HG03457 (cell line): ENCODE measurements at regions not wholly inside any gene's neighbourhood (a gene's known extent, or its start where the extent isn't known, plus 50 kb on each side); places are given as distances from the start of the nearest gene placed in this dataset.

Experiments used
- ATAC-seq: cut with Tn5 transposase; IDR thresholded peaks from one replicate; pipeline ENCODE4 v1.9.1; 2021; ENCODE audit warnings: moderate number of reproducible peaks; ENCODE audit not compliant: unreplicated experiment

DNA sequence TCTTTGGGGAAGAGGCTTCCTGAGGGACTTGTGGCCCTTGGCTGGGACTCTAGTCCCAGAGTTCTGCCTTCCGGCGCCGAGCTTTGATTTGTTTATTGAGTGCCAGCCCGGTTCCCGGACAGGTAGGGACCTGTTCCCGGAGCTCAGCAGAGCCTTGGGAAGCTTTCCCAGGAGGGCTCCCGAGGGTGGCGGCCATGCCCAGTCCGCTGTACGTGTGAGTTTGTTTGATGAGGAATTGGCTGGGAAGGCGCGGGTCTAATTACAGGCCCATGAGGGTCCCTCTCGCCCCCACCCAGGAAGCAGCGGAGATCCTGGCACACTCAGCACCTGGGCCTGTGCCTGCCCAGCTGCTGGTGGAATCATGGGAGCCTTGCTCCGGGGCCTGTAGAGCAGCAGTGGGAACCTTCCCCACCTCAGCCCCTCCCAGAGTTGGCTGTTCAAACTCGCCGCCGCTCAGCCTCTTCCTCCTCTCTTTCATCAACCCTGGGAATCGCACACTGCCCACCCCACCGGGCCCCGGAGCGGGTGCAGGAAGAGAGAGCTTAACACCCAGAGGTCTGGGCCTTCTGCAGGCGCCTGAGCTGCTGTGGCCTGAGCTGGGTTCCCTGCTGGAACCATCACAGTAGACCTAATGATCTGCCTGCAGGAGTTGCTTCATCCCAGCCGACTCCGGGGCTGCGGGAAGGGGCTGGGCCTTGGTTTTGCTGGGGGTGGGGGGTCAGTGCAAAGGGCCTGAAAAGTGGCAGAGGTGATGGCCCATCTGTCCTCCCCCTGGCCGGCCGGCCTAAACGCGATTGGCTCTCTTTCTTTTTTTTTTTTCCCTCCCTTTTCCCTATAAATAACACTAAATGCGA, 313.7 kb downstream of the SEC14L1 start:
- ATAC-seq = no peak

DNA sequence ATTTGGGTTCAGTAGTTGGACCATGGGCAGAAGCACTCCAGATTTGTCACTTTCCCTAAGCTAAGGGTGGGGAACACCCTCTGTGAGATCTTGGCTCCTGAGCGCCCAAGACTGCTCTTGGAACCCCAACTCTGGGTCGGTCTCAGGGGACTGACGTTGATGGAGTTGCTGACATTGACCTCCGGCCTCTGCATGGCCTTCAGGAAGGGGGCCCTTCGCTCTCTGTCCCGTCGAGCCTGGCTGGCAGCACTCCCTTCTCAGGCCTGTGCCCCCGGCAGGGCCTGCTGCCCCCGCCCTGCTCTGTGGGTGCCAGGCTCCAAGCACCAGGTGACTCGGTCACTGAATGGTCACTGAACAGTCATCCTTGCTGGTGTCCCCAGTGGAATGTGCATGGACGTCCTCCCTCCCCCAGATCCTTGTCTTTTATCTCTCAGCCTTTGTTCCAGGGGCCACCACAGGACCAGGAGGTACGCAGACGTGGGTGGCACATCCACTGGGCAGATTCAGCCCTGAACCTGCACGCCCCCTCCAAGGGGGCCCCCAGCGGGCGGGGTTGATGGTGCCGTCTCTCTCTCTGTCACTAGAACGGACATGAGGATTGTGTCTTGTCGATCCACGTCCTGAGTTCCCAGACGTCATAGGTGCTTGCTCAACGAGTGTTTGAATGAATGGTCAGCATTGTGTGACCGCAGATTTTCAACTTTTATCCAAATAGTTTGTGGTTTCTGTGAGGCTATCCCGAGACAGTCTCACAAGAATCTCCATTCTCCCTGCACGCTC, 314.5 kb downstream of the SEC14L1 start:
- no peak for ATAC-seq

DNA sequence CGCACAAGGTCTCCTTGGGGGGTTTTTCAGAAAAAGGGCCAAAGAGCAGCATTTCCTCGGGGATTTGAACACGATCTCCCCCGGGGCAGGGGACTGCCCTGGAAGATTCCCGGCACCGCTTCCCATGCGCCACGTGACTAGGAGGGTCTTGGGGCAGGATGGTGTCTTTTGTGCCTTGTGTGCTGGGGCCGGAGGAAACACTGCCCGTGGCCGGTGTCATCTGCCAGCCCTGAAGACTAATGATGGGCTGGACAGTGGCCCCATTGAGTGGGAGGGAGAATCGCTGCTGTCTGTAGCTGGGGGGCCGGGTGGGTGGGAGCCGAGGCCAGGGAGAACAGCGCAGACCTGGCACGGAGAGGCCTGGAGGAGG, 315.1 kb downstream of the SEC14L1 start:
- ATAC-seq = no peak

DNA sequence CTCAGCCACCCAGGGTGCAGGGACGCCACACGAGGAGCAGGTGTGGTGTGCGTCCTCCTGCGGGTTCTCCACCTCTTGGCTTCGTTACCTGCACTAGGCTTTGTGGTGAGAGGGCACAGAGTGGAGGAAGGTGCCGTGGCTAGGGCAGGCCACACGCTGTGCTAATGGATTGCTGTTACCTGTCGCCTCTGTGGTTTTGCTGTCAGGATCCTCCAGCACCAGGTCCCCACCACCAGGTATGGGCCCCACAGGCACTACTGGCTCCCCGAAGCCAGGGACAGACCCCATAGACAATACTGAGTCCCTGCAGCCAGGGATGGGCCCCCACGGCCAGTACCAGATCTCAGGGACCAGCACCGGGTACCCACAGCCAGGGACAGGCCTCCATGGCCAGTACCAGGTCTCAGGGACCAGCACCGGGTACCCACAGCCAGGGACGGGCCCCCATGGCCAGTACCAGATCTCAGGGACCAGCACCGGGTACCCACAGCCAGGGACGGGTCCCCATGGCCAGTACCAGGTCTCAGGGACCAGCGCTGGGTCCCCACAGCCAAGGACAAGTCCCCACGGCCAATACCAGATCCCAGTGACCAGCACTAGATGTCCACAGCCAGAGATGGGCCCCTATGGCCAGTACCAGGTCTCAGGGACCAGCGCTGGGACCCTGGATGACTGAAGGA, 315.6 kb downstream of the SEC14L1 start:
- no peak for ATAC-seq

DNA sequence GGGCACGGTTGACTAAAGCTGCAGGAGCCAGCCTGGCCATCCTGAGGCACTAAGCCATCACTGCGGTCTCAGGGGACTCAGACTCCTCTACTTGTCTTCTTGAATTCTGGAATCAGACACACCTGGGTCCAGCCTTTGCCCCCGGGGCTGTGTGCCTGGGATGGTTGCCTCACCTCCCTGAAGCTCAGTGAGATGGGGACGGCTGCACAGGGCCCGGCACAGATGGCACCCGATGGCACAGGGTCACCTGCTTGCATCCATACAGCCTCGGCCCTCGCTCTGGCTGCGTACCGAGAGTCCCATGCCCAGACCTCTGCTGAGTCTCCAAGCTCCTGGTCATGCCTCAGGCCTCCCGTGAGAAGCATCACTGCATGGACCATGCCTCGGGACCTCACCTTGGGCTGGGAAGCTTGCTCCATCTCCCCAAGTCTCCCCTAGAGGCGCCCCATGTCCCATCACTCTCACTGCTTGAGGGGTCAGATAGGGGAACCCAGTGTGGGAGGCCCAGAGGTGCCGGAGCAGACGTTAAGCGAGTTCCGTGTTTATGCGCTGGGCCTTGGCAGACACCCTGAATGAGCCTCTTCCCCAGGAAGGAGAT, 316.3 kb downstream of the SEC14L1 start:
- ATAC-seq = no peak

DNA sequence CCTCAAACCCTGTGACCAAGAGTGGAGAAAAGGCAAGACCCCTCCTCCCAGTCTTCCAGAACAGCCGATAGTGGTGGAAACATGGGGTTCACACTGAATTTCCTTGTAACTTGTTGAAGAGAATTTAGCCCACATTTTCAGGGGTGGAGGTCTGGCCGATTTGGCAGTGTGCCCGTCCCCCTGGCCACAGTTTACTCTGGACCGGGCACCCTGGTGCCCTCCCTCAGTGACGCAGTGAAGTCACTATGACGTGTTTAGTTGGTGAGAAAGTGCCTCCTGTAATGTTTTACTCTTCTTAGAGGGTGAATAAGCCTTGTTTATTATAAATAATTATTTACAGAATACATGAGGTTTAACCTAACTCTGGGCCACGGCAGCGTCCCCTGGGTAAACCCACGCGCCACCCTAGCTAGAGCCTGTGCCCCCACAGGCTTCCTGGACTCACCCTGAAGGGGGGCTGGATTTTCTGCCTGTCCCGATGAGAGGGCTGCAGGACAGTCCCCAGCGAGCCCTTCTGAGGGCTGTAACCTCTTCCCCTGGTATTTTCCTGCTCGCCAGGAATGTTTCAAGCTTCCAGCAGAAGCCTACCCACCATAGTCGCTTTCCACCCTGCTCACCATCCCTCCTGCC, 316.9 kb downstream of the SEC14L1 start:
- no peak for ATAC-seq

DNA sequence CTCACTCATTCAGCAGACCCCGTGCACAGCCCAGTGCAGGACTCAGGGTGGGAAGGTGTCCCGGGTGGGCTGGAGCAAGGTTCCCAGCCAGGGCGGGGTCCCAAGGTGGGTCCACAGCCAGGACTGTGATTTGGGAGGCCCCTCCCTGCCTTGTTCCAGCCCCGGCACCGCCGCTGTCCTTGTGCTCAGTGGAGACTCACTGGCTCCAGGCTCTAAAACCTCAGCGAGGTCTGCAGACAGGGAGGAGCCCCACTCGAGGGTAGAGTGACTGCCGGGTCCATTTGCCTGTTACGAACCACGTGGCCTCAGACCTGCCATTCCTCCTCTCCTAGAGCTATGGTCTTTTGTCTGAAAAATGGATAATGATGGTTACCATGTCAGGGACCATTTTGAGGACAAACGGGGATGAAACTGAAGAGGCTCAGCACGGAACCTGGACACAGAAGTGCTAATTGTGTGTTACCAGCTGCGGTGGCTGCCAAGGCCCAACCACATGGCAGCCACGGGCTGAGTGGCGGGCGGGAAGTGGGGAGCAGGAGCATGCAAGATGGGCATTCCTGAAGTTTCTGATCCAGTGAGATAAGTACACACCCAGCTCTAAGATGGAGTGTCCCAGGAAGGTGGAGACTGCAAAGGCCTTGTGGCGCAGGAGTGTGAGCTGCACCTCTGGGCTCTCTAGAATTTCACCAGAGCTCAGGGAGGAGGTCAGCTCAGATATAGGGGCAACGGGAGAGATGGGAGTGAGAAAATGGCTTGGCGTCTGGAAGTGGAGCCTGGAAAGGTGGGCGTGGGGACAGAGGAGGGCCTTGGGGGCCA, 317.6 kb downstream of the SEC14L1 start:
- ATAC-seq = no peak

DNA sequence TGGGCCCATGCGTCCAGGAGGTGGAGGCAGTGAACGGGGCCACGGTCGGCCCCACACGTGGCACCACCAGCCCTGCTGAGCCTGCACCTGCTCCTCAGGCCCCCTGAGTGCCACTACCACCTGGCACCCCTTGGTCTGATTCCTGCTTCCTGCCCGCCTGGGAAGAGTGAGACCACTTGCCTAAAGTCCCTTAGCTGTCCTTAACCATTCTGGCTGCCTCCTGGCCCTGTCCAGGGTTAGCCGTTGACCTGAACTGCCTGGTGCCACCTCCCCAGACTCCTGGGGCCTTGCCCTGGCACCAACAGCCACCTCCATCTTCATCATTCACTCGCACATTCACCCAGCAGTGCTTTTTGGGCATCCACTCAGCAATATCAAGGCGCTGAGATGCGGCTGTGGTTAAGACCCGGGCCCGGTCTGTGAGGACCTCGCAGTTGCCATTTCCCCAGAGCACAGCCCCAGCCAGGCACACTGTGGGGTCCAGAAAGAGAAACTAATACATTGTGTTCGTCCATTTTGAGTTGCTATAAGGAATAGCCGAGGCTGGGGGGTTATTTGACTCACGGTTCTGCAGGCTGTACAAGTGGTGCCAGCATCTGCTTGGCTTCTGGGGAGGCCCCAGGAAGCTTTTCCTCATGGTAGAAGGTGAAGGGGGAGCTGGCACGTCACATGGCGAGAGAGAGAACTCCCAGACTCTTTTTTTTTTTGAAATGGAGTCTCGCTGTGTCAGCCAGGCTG, 318.4 kb downstream of the SEC14L1 start:
- no peak for ATAC-seq

DNA sequence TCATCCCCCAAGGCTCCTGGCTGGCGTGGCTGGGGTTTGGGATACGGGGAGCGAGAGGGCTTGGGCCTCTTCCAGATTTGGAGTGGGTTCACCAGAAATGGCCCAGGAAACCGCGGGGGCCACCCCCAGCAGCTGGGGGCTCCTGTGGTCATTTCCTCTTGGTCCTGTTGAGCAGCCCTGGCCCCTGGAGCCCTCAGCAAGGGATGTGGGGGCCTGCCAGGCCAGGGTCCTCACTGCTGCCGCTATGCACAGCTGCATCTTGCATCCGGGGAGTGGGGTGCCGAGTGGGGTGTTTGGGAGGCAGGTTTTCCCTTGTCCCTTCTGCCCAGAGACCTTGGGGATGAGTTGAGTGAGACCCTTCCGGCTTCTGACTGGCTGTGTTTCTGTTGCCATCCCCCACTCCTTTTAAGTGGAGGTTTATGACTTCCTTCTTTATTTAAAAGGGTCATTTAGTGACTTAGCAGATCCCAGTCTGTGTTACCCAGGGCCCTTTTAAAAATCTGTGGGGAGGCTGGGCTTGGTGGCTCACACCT, 319.8 kb downstream of the SEC14L1 start:
- no peak for ATAC-seq

DNA sequence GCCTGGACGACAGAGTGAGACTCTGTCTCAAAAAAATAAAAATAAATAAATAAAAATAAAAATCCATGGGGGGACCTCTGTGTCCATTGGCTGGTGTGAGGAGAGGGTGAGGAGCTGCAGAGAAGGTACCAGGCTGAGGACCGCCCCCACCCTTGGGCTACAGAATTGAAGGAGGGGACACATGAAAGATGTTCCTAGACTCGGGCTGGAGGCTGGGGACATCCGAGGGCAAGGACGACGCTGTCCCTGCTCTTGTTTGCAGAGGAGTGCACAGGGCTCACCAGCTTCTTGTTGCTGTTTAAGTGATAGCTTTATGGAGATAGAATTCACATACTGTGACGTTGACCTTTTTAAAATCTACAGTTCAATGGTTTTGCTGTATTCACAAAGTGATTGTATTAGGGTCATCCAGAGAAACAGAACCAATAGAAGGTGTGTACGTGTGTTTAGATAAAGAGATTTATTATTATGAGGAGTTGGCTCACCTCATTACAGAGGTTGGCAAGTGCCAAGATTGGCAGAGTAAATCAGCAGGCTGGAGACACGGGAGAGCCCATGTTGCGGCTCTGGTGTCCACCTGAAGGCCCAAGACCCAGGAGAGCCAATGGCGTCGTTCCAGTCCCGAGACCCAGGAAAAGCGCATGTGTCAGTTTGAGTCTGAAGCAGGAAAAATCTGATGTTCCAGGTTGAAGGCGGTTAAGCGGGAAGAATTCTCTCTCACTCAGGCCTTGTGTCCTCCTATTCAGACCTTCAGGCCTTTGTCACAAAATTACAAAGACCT, 320.7 kb downstream of the SEC14L1 start:
- ATAC-seq = no peak

DNA sequence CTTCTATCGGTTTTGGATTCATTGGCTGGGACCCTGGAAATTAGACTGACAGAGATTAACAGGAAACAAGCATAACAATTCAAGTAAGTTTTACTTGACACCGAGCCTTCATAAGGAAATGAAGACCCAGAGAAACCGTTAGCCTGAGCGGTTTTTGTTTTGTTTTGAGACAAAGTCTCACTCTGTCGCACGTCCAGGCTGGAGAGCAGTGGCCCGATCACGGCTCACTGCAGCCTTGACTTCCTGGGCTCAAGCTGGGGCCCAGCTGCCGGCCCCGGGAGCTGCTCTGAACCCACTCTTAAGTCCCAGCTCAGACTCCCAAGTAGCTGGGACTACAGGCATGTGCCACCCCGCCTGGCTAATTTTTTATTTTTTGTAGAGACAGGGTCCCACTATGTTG, 321.3 kb downstream of the SEC14L1 start:
- no peak for ATAC-seq

DNA sequence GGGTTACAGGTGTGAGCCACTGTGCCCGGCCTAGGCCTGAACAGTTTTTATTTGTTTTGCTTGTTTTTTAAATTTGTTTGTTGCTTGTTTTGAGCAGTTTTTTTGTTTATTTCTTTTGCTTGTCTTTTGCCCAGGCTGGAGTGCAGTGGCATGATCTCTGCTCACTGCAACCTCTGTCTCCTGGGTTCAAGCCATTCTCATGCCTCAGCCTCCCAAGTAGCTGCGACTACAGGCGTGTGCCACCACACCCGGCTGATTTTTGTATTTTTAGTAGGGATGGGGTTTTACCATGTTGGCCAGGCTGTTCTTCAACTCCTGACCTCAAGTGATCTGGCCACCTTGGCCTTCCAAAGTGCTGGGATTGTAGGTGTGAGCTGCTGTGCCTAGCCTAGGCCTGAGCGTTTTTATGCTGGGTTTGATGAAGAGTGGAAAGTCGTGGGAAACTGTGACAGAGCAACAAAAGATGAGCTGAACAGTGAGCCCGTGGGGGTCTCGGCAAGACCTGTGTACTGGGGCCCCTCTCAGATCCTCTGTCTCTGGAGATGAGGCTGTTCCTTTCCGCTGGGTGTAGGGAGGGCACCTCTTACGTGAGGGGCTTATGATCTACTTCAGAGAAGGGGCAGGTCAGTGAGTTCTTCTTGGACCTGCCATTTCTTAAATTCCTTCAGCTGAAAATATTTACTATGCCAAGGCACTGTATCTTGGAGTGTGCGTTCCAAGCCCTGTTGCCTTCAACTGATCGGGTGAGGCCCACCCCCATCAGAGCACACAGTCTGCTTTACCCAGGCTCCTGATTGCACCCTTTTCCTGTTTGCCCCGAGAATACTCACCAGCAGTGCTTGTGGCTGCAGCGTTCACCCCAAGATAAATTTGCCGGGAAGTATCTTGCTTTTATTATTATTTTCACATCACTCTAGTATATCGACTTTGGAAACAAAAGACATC, 322.1 kb downstream of the SEC14L1 start:
- ATAC-seq = no peak

DNA sequence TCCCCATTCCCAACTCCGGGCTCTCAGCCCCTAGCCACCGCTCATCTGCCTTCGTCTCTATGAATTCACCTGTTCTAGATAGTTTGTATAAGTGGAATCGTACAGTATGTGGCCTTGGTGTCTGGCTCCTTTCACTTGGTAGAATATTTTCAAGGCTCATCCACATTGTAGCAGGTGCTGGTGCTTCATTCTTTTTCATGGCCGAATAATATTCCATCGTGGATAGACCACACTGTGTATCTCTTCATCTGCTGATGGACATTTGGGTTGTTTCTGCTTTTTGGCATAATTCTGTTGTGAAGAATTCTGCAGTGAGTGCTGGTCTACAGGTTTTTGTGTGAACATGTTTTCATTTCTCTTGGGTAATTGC, 324.2 kb downstream of the SEC14L1 start:
- ATAC-seq = no peak

DNA sequence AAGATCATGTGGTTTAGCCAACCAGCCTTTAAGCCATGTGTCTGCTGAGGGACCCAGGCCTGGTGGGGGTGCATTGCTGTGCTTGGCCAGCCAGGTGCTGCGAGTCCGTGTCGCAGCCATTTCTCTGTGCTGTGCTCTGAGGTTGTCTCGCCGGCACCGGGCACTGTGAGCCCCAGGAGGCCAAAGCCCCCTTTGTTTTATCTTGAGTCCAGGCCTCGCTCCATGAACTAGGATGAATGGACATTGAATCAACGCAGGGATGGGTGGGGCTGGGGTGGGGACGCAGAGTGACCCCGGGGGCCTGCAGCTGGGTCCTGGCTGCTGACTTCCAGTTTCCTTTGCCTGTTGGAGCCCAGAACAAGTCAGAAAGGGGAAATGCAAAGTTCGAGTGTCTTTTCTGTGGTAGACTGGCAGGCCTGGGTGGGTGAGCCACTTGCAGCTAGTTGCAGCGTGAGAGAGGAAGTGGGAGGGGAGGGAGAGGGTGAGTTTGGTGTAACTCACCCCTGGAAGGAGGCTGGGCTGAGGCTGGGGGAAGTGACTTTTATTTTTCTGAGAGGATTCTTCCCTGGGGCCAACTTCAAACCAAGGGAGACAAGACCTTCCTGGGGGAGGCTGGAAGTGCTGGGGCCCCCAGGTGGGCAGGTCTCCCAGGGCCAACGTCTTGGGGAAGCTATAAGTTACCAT, 324.7 kb downstream of the SEC14L1 start:
- ATAC-seq = no peak

DNA sequence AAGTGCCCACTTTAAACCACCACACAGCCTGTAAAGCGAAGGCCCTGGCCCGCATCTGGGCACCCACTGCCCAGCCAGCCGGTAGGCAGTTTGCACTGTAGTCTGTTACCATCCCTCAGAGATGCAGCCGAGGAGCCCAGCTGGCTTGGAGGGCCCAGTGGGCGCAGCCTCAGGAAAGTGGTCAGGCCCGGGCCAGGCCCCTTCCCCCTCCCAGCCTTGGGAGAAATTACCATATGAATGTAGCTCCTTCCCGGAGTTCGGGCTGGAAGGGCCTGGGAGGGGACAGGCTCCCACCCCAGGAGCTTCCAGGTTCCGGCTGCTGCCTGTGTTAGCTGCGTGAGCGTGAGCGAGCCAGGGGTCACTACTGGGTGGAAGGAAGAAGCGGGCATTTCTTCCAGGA, 325.4 kb downstream of the SEC14L1 start:
- no peak for ATAC-seq

DNA sequence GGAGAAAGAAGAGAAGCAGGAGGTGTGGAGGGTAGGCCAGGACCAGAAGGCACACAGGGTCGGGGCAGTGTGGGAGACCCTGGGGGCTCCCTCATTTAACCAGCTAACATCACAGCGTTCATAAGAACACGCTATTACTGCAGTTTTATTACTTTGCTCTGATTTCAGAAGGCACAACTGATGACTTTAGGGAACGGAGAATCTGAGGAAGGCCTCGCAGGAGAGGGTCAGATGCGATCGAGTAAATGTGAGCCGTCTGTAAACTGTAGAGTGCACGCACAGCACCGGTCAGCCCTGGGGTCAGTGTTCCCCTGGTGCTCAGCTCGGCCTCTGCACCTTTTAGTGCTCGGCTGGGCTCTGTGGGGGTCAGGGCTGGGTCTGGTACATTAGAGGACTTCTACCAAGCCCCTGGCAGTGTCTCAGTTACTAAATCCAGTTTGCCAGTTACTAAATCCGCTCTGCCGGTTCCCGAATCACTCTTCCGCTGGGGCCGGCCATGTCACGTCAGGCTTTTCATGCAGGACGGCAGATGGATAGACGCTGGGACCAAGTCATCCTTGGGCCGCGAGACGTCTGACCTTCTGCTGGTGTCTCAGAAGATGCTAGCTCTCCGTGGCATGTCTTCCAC, 325.9 kb downstream of the SEC14L1 start:
- ATAC-seq = no peak
